ENCODE measurements at regions not wholly inside any gene's neighbourhood (a gene's known extent, or its start where the extent isn't known, plus 50 kb on each side); places are given as distances from the start of the nearest gene placed in this dataset.

- DNase-seq (ENCODE audit: low read depth), result no peak
- no peak overlapping the region for H3K4me3 ChIP-seq (ENCODE audit: low read depth, low read length)
- TF ChIP-seq, protein P1, sequence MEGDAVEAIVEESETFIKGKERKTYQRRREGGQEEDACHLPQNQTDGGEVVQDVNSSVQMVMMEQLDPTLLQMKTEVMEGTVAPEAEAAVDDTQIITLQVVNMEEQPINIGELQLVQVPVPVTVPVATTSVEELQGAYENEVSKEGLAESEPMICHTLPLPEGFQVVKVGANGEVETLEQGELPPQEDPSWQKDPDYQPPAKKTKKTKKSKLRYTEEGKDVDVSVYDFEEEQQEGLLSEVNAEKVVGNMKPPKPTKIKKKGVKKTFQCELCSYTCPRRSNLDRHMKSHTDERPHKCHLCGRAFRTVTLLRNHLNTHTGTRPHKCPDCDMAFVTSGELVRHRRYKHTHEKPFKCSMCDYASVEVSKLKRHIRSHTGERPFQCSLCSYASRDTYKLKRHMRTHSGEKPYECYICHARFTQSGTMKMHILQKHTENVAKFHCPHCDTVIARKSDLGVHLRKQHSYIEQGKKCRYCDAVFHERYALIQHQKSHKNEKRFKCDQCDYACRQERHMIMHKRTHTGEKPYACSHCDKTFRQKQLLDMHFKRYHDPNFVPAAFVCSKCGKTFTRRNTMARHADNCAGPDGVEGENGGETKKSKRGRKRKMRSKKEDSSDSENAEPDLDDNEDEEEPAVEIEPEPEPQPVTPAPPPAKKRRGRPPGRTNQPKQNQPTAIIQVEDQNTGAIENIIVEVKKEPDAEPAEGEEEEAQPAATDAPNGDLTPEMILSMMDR (conservative IDR thresholded peaks at IDR 0.05; ENCODE audit: low read depth, low read length), result no peak
These were observed 120.4 kb upstream of the SLC34A2 start for GRCh38 chr4:25535278-25535677.

GRCh38 chr4:25535701-25536473 lies 119.8 kb upstream of the SLC34A2 start:
- no peak overlapping the region for H3K4me3 ChIP-seq (ENCODE audit: low read depth, low read length)
- DNase-seq (ENCODE audit: low read depth), result no peak
- TF ChIP-seq, protein P1 (conservative IDR thresholded peaks at IDR 0.05; ENCODE audit: low read depth, low read length), result no peak

- TF ChIP-seq, protein P1 (conservative IDR thresholded peaks at IDR 0.05; ENCODE audit: low read depth, low read length), result no peak
- no peak for DNase-seq (ENCODE audit: low read depth)
- H3K4me3 ChIP-seq (ENCODE audit: low read depth, low read length), result no peak overlapping the region
These were observed 118.9 kb upstream of the SLC34A2 start for GRCh38 chr4:25536564-25537320.

GRCh38 chr4:25538430-25538829 lies 117.2 kb upstream of the SLC34A2 start:
- TF ChIP-seq, protein P1 (conservative IDR thresholded peaks at IDR 0.05; ENCODE audit: low read depth, low read length), result no peak
- no peak for DNase-seq (ENCODE audit: low read depth)
- no peak overlapping the region for H3K4me3 ChIP-seq (ENCODE audit: low read depth, low read length)

DNA sequence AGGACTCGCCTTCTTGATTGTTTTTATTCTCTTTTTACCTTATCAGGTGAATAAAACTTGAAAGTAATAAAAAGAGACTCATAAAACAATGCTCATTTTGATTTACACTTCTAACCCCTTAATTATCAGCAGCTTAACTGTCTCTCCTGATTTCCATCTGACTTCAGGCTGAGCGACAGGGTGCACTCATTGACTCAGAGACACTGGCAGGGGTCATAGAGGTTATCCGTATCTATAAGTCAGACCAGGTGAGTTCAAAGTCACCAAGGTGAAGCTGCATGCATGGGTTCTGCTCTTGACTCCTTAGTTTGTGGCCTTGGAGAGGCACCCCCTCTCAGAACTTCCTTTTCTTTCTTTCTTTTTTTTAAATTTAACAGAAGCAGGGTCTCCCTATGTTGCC lies 116.4 kb upstream of the SLC34A2 start:
- H3K4me3 ChIP-seq (ENCODE audit: low read depth, low read length), result no peak overlapping the region
- DNase-seq (ENCODE audit: low read depth), result no peak
- TF ChIP-seq, protein P1 (conservative IDR thresholded peaks at IDR 0.05; ENCODE audit: low read depth, low read length), result no peak

DNA sequence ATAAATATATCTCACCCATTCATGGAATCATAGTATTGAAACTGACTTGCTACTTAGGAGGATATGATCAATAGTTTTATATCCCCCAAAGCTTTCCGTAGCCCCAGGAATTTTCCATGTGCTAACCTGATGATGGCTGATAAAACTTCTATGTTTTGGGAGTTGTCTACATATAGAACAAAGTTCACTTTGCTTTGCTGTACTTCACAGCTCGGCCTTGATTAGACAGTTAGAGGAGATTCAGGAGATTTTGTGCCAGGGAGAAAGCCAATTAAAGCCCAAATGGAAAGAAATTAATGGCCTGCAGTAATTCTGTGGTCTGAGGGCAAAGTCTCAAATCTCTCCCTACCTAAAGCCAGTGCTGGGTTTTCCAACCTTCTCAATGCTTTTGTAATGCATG lies 114.9 kb upstream of the SLC34A2 start:
- TF ChIP-seq, protein P1 (conservative IDR thresholded peaks at IDR 0.05; ENCODE audit: low read depth, low read length), result no peak
- H3K4me3 ChIP-seq (ENCODE audit: low read depth, low read length), result no peak overlapping the region
- DNase-seq (ENCODE audit: low read depth), result no peak

Measured in choroid plexus epithelial cell (primary cell).